Neuronal stem cell (in vitro differentiated cells): ENCODE measurements at regions not wholly inside any gene's neighbourhood (a gene's known extent, or its start where the extent isn't known, plus 50 kb on each side); places are given as distances from the start of the nearest gene placed in this dataset.

ENCODE experiments used
- DNase-seq: peaks from one replicate; pipeline ENCODE4 v3.0.0-alpha.2; 2013; ENCODE audit warnings: low spot score
- H2AFZ ChIP-seq: one replicate; pipeline ENCODE4 v1.6.1; 2013; ENCODE audit warnings: mild to moderate bottlenecking, low read length, inconsistent platforms
- H2AK5ac ChIP-seq: 2 replicates; pipeline ENCODE4 v1.6.1; 2013; ENCODE audit warnings: low read depth, mild to moderate bottlenecking, inconsistent platforms, low read length, moderate library complexity, mixed read lengths
- H2BK120ac ChIP-seq: 2 replicates; pipeline ENCODE4 v1.6.1; 2013; ENCODE audit warnings: low read depth, mild to moderate bottlenecking, inconsistent platforms, low read length, moderate library complexity, mixed read lengths
- H2BK12ac ChIP-seq: one replicate; pipeline ENCODE4 v1.6.1; 2013; ENCODE audit warnings: low read length, inconsistent platforms
- H2BK15ac ChIP-seq: 2 replicates; pipeline ENCODE4 v1.6.1; 2013; ENCODE audit warnings: mild to moderate bottlenecking, low read length, inconsistent platforms, mixed read lengths
- H2BK5ac ChIP-seq: one replicate; pipeline ENCODE4 v1.6.1; 2013; ENCODE audit warnings: inconsistent platforms, mild to moderate bottlenecking, low read length, moderate library complexity
- H3K14ac ChIP-seq: one replicate; pipeline ENCODE4 v1.6.1; 2013; ENCODE audit warnings: low read length, inconsistent platforms
- H3K18ac ChIP-seq: 2 replicates; pipeline ENCODE4 v1.6.1; 2013; ENCODE audit warnings: low read length, inconsistent platforms
- H3K23ac ChIP-seq: 2 replicates; pipeline ENCODE4 v1.6.1; 2013; ENCODE audit warnings: low read depth, mild to moderate bottlenecking, mixed read lengths, low read length, inconsistent platforms; ENCODE audit not compliant: poor library complexity
- H3K27ac ChIP-seq: replicated peaks from 3 replicates; pipeline ENCODE4 v1.5.1; 2013; ENCODE audit warnings: low read length, inconsistent platforms
- H3K27me3 ChIP-seq, 3 experiments: 2 replicates each; pipeline ENCODE4 v1.6.1; 2013; ENCODE audit warnings: low read length in 3 of 3, mild to moderate bottlenecking in 2 of 3, inconsistent platforms in 1 of 3, low read depth in 1 of 3, mixed read lengths in 1 of 3, moderate library complexity in 1 of 3; ENCODE audit not compliant: control insufficient read depth in 3 of 3, insufficient read depth in 3 of 3
- H3K36me3 ChIP-seq, 2 donors: replicated peaks in 1 of 2; 2 replicates each; pipeline ENCODE4 v1.6.1; 2013; ENCODE audit warnings: low read length in 2 of 2; ENCODE audit not compliant: control insufficient read depth in 2 of 2, insufficient read depth in 2 of 2
- H3K4ac ChIP-seq: 2 replicates; pipeline ENCODE4 v1.6.1; 2013; ENCODE audit warnings: inconsistent platforms, mild to moderate bottlenecking, low read length, moderate library complexity
- H3K4me1 ChIP-seq, 2 donors: 1 replicate in 1 of 2; 2 replicates in 1 of 2; pipeline ENCODE4 v1.6.1; 2013; ENCODE audit warnings: low read length in 2 of 2, low read depth in 1 of 2; ENCODE audit not compliant: control insufficient read depth in 2 of 2, insufficient read depth in 1 of 2
- H3K4me2 ChIP-seq: one replicate; pipeline ENCODE4 v1.6.1; 2013; ENCODE audit warnings: mild to moderate bottlenecking, low read length, inconsistent platforms; ENCODE audit not compliant: insufficient read depth, poor library complexity, severe bottlenecking
- H3K4me3 ChIP-seq, 2 donors: 2 replicates each; pipeline ENCODE4 v1.5.1; 2013; ENCODE audit warnings: low read length in 2 of 2, mild to moderate bottlenecking in 2 of 2, inconsistent platforms in 1 of 2, moderate library complexity in 1 of 2
- H3K79me1 ChIP-seq: one replicate; pipeline ENCODE4 v1.6.1; 2013; ENCODE audit warnings: low read depth, mild to moderate bottlenecking, inconsistent platforms, low read length, moderate library complexity
- H3K9ac ChIP-seq: one replicate; pipeline ENCODE4 v1.6.1; 2013; ENCODE audit warnings: mild to moderate bottlenecking, low read depth, low read length, inconsistent platforms; ENCODE audit not compliant: poor library complexity
- H3K9me3 ChIP-seq, 2 donors: replicated peaks in 1 of 2; 2 replicates each; pipeline versions ENCODE3 to v1.6.1; 2013; ENCODE audit warnings: low read length in 2 of 2, mild to moderate bottlenecking in 2 of 2, inconsistent platforms in 1 of 2, low read depth in 1 of 2, mixed read lengths in 1 of 2, moderate library complexity in 1 of 2; ENCODE audit not compliant: control insufficient read depth in 2 of 2, insufficient read depth in 1 of 2
- H4K8ac ChIP-seq: one replicate; pipeline ENCODE4 v1.6.1; 2013; ENCODE audit warnings: low read depth, mild to moderate bottlenecking, inconsistent platforms, low read length, moderate library complexity
- H4K91ac ChIP-seq: one replicate; pipeline ENCODE4 v1.6.1; 2013; ENCODE audit warnings: low read length, low read depth, mild to moderate bottlenecking, inconsistent platforms; ENCODE audit not compliant: poor library complexity
- WGBS, 2 donors: extraction: QIAGEN DNeasy Blood & Tissue Kit; methylation state at CpG; one replicate each; pipeline ENCODE4 v1.1.7; 2013; ENCODE audit warnings: missing lambda C conversion rate in 2 of 2, mixed read lengths in 1 of 2; ENCODE audit not compliant: insufficient read length in 2 of 2, insufficient replicate concordance in 1 of 2; ENCODE audit errors: extremely low coverage in 2 of 2; 5-methylcytosine and 5-hydroxymethylcytosine counted together

- Histone ChIP-seq H2BK15ac (no peak overlapping the region), H2BK120ac (no peak overlapping the region), H3K14ac (no peak overlapping the region), H3K4me1 (peaks cover 8 to 9% of the 10 kb centered on the region in 2 donors), H2BK12ac (no peak overlapping the region), H3K18ac (no peak overlapping the region), H2BK5ac (no peak overlapping the region), H3K9ac (no peak overlapping the region), H3K79me1 (no peaks in the 10 kb centered on the region), H3K23ac (no peak overlapping the region), H3K27me3 (no peaks in the 10 kb centered on the region), H3K27ac (no peak overlapping the region), H4K8ac (no peak overlapping the region), H2AFZ (peak overlapping the region; percentile 21), H4K91ac (no peak overlapping the region), H3K4ac (no peak overlapping the region), H3K36me3 (no peaks in the 10 kb centered on the region), H3K4me3 (no peak overlapping the region), H2AK5ac (no peak overlapping the region), H3K9me3 (peaks cover 5 to 10% of the 10 kb centered on the region in 2 donors), H3K4me2 (no peak overlapping the region)
- DNase-seq, result no peak
- no CpG with 5 or more reads among the region's 6 CpGs for WGBS, 2 donors
Observed at GRCh38 chr18:76546436-76546835, 51.4 kb upstream of the ZNF516 start.

GRCh38 chr18:76546088-76546435, 51.0 kb upstream of the ZNF516 start:
- no peak overlapping the region for H3K9ac ChIP-seq
- no peaks in the 10 kb centered on the region for H3K27me3 ChIP-seq
- peaks cover 8 to 9% of the 10 kb centered on the region in 2 donors for H3K4me1 ChIP-seq
- H3K4ac ChIP-seq, result no peak overlapping the region
- H4K8ac ChIP-seq, result no peak overlapping the region
- H3K4me2 ChIP-seq, result no peak overlapping the region
- no peak overlapping the region for H3K27ac ChIP-seq
- peak overlapping the region; percentile 21 for H2AFZ ChIP-seq
- DNase-seq, result no peak
- H2AK5ac ChIP-seq, result no peak overlapping the region
- WGBS, 2 donors, result no CpG with 5 or more reads among the region's 7 CpGs
- H3K23ac ChIP-seq, result no peak overlapping the region
- no peak overlapping the region for H2BK15ac ChIP-seq
- no peak overlapping the region for H2BK12ac ChIP-seq
- peaks cover 5 to 10% of the 10 kb centered on the region in 2 donors for H3K9me3 ChIP-seq
- no peaks in the 10 kb centered on the region for H3K79me1 ChIP-seq
- H3K36me3 ChIP-seq, result no peaks in the 10 kb centered on the region
- no peak overlapping the region for H2BK120ac ChIP-seq
- H2BK5ac ChIP-seq, result no peak overlapping the region
- H3K14ac ChIP-seq, result no peak overlapping the region
- no peak overlapping the region for H4K91ac ChIP-seq
- H3K18ac ChIP-seq, result no peak overlapping the region
- no peak overlapping the region for H3K4me3 ChIP-seq

- WGBS, 2 donors, result no CpG with 5 or more reads among the region's 14 CpGs
- Histone ChIP-seq H3K9me3 (peaks cover 5 to 10% of the 10 kb centered on the region in 2 donors), H2BK15ac (no peak overlapping the region), H2AK5ac (no peak overlapping the region), H4K8ac (no peak overlapping the region), H3K36me3 (no peaks in the 10 kb centered on the region), H3K4me1 (peaks cover 8 to 9% of the 10 kb centered on the region in 2 donors), H3K9ac (no peak overlapping the region), H3K4me2 (no peak overlapping the region), H2BK120ac (no peak overlapping the region), H3K79me1 (no peaks in the 10 kb centered on the region), H2BK5ac (no peak overlapping the region), H3K4ac (no peak overlapping the region), H3K18ac (peak overlapping the region; percentile 76), H3K23ac (no peak overlapping the region), H3K27ac (no peak overlapping the region), H3K27me3 (no peaks in the 10 kb centered on the region), H3K4me3 (peak overlapping the region in 1 of 2 donors; percentile 60), H3K14ac (no peak overlapping the region), H2BK12ac (peak overlapping the region; percentile 36), H4K91ac (no peak overlapping the region), H2AFZ (no peak overlapping the region)
- DNase-seq, result no peak
Observed at GRCh38 chr18:76545433-76546087, 50.5 kb upstream of the ZNF516 start.

GRCh38 chr18:76544511-76545345, 49.7 kb upstream of the ZNF516 start:
- Histone ChIP-seq H3K18ac (peak overlapping the region; percentile 62), H2AK5ac (no peak overlapping the region), H3K27me3 (no peaks in the 10 kb centered on the region), H3K23ac (no peak overlapping the region), H2BK15ac (no peak overlapping the region), H3K4ac (no peak overlapping the region), H4K8ac (no peak overlapping the region), H3K4me1 (peaks cover 8 to 9% of the 10 kb centered on the region in 2 donors), H3K4me3 (no peak overlapping the region), H3K9ac (no peak overlapping the region), H3K36me3 (no peaks in the 10 kb centered on the region), H4K91ac (no peak overlapping the region), H3K79me1 (no peaks in the 10 kb centered on the region), H3K9me3 (peaks cover 5 to 10% of the 10 kb centered on the region in 2 donors), H3K4me2 (no peak overlapping the region), H2AFZ (no peak overlapping the region), H3K27ac (no peak overlapping the region), H2BK12ac (no peak overlapping the region), H3K14ac (no peak overlapping the region), H2BK5ac (no peak overlapping the region), H2BK120ac (no peak overlapping the region)
- WGBS, 2 donors, result no CpG with 5 or more reads among the region's 10 CpGs
- no peak for DNase-seq
